NT2/D1 (cell line): ENCODE measurements at regions not wholly inside any gene's neighbourhood (a gene's known extent, or its start where the extent isn't known, plus 50 kb on each side); places are given as distances from the start of the nearest gene placed in this dataset.

Source experiments
- DNase-seq: peaks from one replicate; pipeline ENCODE4 v3.0.0-alpha.2; 2011; ENCODE audit warnings: low read depth, low spot score
- H3K27me3 ChIP-seq: 2 replicates; pipeline ENCODE4 v1.6.0; 2011; ENCODE audit warnings: mild to moderate bottlenecking; ENCODE audit not compliant: insufficient read length, insufficient read depth
- H3K36me3 ChIP-seq: 2 replicates; pipeline ENCODE4 v1.6.1; 2011; ENCODE audit warnings: mild to moderate bottlenecking, low read length, mixed read lengths; ENCODE audit not compliant: insufficient read depth, insufficient read length
- H3K4me1 ChIP-seq: 2 replicates; pipeline ENCODE4 v1.5.1; 2011; ENCODE audit not compliant: insufficient read depth, insufficient read length
- H3K4me3 ChIP-seq: 2 replicates; pipeline ENCODE4 v1.5.1; 2011; ENCODE audit warnings: low read depth; ENCODE audit not compliant: insufficient read length
- H3K9ac ChIP-seq: 2 replicates; pipeline ENCODE4 v1.6.0; 2011; ENCODE audit warnings: low read depth; ENCODE audit not compliant: insufficient read length
- H3K9me3 ChIP-seq: 2 replicates; pipeline ENCODE4 v1.5.1; 2011; ENCODE audit warnings: mild to moderate bottlenecking, low read length; ENCODE audit not compliant: insufficient read depth
- SUZ12 ChIP-seq: IDR thresholded peaks from 2 replicates; pipeline ENCODE4 v1.6.1; 2011; ENCODE audit not compliant: insufficient read length, insufficient read depth; ENCODE audit errors: extremely low read depth
- YY1 ChIP-seq: IDR thresholded peaks from 2 replicates; pipeline ENCODE4 v1.6.1; 2011; ENCODE audit not compliant: insufficient read length, insufficient read depth
- ZNF274 ChIP-seq: IDR thresholded peaks from 2 replicates; pipeline ENCODE4 v1.6.1; 2011; ENCODE audit warnings: mild to moderate bottlenecking, low read depth, low read length

GRCh38 chr17:77592106-77592865 is 366.2 kb upstream of the TNRC6C start:
- Histone ChIP-seq H3K9ac (no peak overlapping the region), H3K4me3 (no peak overlapping the region), H3K36me3 (no peaks in the 10 kb centered on the region), H3K27me3 (no peaks in the 10 kb centered on the region), H3K9me3 (no peaks in the 10 kb centered on the region; the same call in 1 of the 2 replicates), H3K4me1 (no peaks in the 10 kb centered on the region)
- no peak for DNase-seq
- TF ChIP-seq ZNF274 (no peak), YY1 (no peak), SUZ12 (no peak)

GRCh38 chr17:77593081-77593480 is 365.4 kb upstream of the TNRC6C start:
- Histone ChIP-seq H3K27me3 (no peaks in the 10 kb centered on the region), H3K4me1 (no peaks in the 10 kb centered on the region), H3K9me3 (no peaks in the 10 kb centered on the region), H3K36me3 (no peaks in the 10 kb centered on the region), H3K9ac (no peak overlapping the region), H3K4me3 (no peak overlapping the region)
- DNase-seq = no peak
- no peak for TF ChIP-seq ZNF274
- no peak for TF ChIP-seq SUZ12
- TF ChIP-seq YY1 = no peak

- Histone ChIP-seq H3K9ac (no peak overlapping the region), H3K4me3 (no peak overlapping the region), H3K36me3 (no peaks in the 10 kb centered on the region), H3K27me3 (no peaks in the 10 kb centered on the region), H3K4me1 (no peaks in the 10 kb centered on the region), H3K9me3 (no peaks in the 10 kb centered on the region)
- TF ChIP-seq ZNF274 (no peak), SUZ12 (no peak), YY1 (no peak)
- no peak for DNase-seq
These were observed 363.9 kb upstream of the TNRC6C start for GRCh38 chr17:77594416-77595209.

GRCh38 chr17:77596491-77597417 is 361.7 kb upstream of the TNRC6C start:
- Histone ChIP-seq H3K4me1 (no peaks in the 10 kb centered on the region), H3K27me3 (no peaks in the 10 kb centered on the region), H3K36me3 (no peaks in the 10 kb centered on the region), H3K9ac (no peak overlapping the region), H3K9me3 (no peaks in the 10 kb centered on the region), H3K4me3 (no peak overlapping the region)
- no peak for DNase-seq
- no peak for TF ChIP-seq ZNF274
- TF ChIP-seq SUZ12 = no peak
- no peak for TF ChIP-seq YY1

GRCh38 chr17:77597418-77598240 is 360.9 kb upstream of the TNRC6C start:
- Histone ChIP-seq H3K4me3 (no peak overlapping the region), H3K4me1 (no peaks in the 10 kb centered on the region), H3K9ac (no peak overlapping the region), H3K36me3 (no peaks in the 10 kb centered on the region), H3K9me3 (no peaks in the 10 kb centered on the region), H3K27me3 (no peaks in the 10 kb centered on the region)
- no peak for DNase-seq
- TF ChIP-seq SUZ12 (no peak), YY1 (no peak), ZNF274 (no peak)

GRCh38 chr17:77598241-77598620 is 360.3 kb upstream of the TNRC6C start:
- TF ChIP-seq ZNF274 = no peak
- no peak for TF ChIP-seq SUZ12
- no peak for TF ChIP-seq YY1
- no peak for DNase-seq
- H3K36me3 ChIP-seq = no peaks in the 10 kb centered on the region
- no peak overlapping the region for H3K4me3 ChIP-seq
- H3K4me1 ChIP-seq = no peaks in the 10 kb centered on the region
- no peaks in the 10 kb centered on the region for H3K27me3 ChIP-seq
- H3K9me3 ChIP-seq = no peaks in the 10 kb centered on the region
- no peak overlapping the region for H3K9ac ChIP-seq
